Neural cell (in vitro differentiated cells): ENCODE measurements at regions not wholly inside any gene's neighbourhood (a gene's known extent, or its start where the extent isn't known, plus 50 kb on each side); places are given as distances from the start of the nearest gene placed in this dataset.

Experiments
- H2AFZ ChIP-seq: fragments of 200-600, 300-800 bp; sonication (generic), shearing (Covaris generic); 2 replicates; pipeline ENCODE4 v1.6.0; 2014; ENCODE audit warnings: low read depth, mild to moderate bottlenecking, antibody characterized with exemption, low read length, moderate library complexity
- H3F3A ChIP-seq: fragments of 200-600 bp; shearing (Covaris generic); 2 replicates; pipeline ENCODE4 v1.6.1; 2016; ENCODE audit warnings: mild to moderate bottlenecking, moderate library complexity, mixed read lengths, antibody characterized with exemption, low read length; ENCODE audit not compliant: insufficient read depth, poor library complexity, severe bottlenecking
- H3K27ac ChIP-seq: fragments of 200-600, 300-800 bp; sonication (generic), shearing (Covaris generic); 2 replicates; pipeline ENCODE4 v1.5.1; 2014; ENCODE audit warnings: mild to moderate bottlenecking, low read length, moderate library complexity
- H3K27me3 ChIP-seq: fragments of 300-800, 200-600 bp; sonication (generic), shearing (Covaris generic); 2 replicates; pipeline ENCODE4 v1.6.0; 2014; ENCODE audit warnings: mild to moderate bottlenecking, low read depth, low read length, moderate library complexity; ENCODE audit not compliant: insufficient read depth
- H3K36me3 ChIP-seq: fragments of 300-800, 200-600 bp; sonication (generic), shearing (Covaris generic); 2 replicates; pipeline ENCODE4 v1.5.1; 2014; ENCODE audit warnings: mild to moderate bottlenecking, antibody characterized with exemption, low read length, moderate library complexity; ENCODE audit not compliant: insufficient read depth
- H3K4me2 ChIP-seq: fragments of 300-800, 200-600 bp; sonication (generic), shearing (Covaris generic); 2 replicates; pipeline ENCODE4 v1.6.0; 2014; ENCODE audit warnings: mild to moderate bottlenecking, low read length
- H3K4me3 ChIP-seq: fragments of 300-800, 200-600 bp; sonication (generic), shearing (Covaris generic); 2 replicates; pipeline ENCODE4 v1.5.1; 2014; ENCODE audit warnings: mild to moderate bottlenecking, low read length, moderate library complexity
- H3K79me2 ChIP-seq: fragments of 200-600 bp; shearing (Covaris generic); replicated peaks from 2 replicates; pipeline ENCODE4 v1.6.0; 2014; ENCODE audit warnings: mild to moderate bottlenecking, low read length, moderate library complexity; ENCODE audit not compliant: insufficient read depth
- H3K9ac ChIP-seq: fragments of 300-800, 200-600 bp; sonication (generic), shearing (Covaris generic); 2 replicates; pipeline ENCODE4 v1.6.1; 2016; ENCODE audit warnings: mild to moderate bottlenecking, low read length, mixed read lengths
- H3K9me2 ChIP-seq: fragments of 200-600 bp; shearing (Covaris generic); 2 replicates; pipeline ENCODE4 v1.6.1; 2016; ENCODE audit warnings: mild to moderate bottlenecking, low read length, mixed read lengths; ENCODE audit not compliant: insufficient read depth
- H3K9me3 ChIP-seq: fragments of 200-600, 300-800 bp; sonication (generic), shearing (Covaris generic); 2 replicates; pipeline ENCODE4 v1.6.1; 2016; ENCODE audit warnings: mild to moderate bottlenecking, mixed run types, low read length, moderate library complexity, mixed read lengths
- H4K20me1 ChIP-seq: fragments of 200-600 bp; shearing (Covaris generic); 2 replicates; pipeline ENCODE4 v1.6.1; 2016; ENCODE audit warnings: mild to moderate bottlenecking, mixed run types; ENCODE audit not compliant: insufficient read depth
- CTCF ChIP-seq: fragments of 450-650 bp; IDR thresholded peaks from 2 replicates; pipeline ENCODE4 v1.5.1; 2014; ENCODE audit warnings: antibody characterized with exemption, mild to moderate bottlenecking, moderate library complexity; ENCODE audit not compliant: poor library complexity, severe bottlenecking
- EP300 ChIP-seq: fragments of 450-650 bp; conservative IDR thresholded peaks from 2 replicates; pipeline ENCODE4 v1.6.1; 2014; ENCODE audit warnings: antibody characterized with exemption, mild to moderate bottlenecking, moderate library complexity; ENCODE audit not compliant: poor library complexity, severe bottlenecking
- EZH2 ChIP-seq: fragments of 200-600, 300-800 bp; shearing (Covaris generic), sonication (generic); IDR thresholded peaks from 2 replicates; pipeline ENCODE4 v1.6.1; 2014; ENCODE audit warnings: antibody characterized with exemption, low read length, borderline replicate concordance, mild to moderate bottlenecking; ENCODE audit not compliant: insufficient read depth, poor library complexity, severe bottlenecking
- MXI1 ChIP-seq: fragments of 450-650 bp; conservative IDR thresholded peaks from 2 replicates; pipeline ENCODE4 v1.6.1; 2014; ENCODE audit warnings: antibody characterized with exemption, mild to moderate bottlenecking; ENCODE audit not compliant: poor library complexity, severe bottlenecking
- POLR2AphosphoS5 ChIP-seq: IDR thresholded peaks from 2 replicates; pipeline ENCODE4 v1.6.1; 2012
- RAD21 ChIP-seq: fragments of 450-650 bp; conservative IDR thresholded peaks from 2 replicates; pipeline ENCODE4 v1.6.1; 2014; ENCODE audit warnings: antibody characterized with exemption, mild to moderate bottlenecking, moderate library complexity
- REST ChIP-seq: IDR thresholded peaks from 2 replicates; pipeline ENCODE4 v1.6.1; 2012; ENCODE audit warnings: borderline replicate concordance
- SMC3 ChIP-seq: fragments of 450-650 bp; conservative IDR thresholded peaks from 2 replicates; pipeline ENCODE4 v1.6.1; 2014; ENCODE audit warnings: antibody characterized with exemption, mild to moderate bottlenecking, moderate library complexity; ENCODE audit not compliant: poor library complexity
- TAF1 ChIP-seq: IDR thresholded peaks from 2 replicates; pipeline ENCODE4 v1.6.1; 2012; ENCODE audit warnings: low read depth

- Histone ChIP-seq H3K27ac (no peak overlapping the region), H3K9me3 (no peaks in the 10 kb centered on the region), H3K36me3 (no peaks in the 10 kb centered on the region), H3K9ac (no peak overlapping the region), H3K4me3 (no peak overlapping the region), H4K20me1 (no peaks in the 10 kb centered on the region), H3K27me3 (no peaks in the 10 kb centered on the region), H3F3A (no peaks in the 10 kb centered on the region), H3K4me2 (no peak overlapping the region), H3K79me2 (no peaks in the 10 kb centered on the region), H3K9me2 (no peaks in the 10 kb centered on the region), H2AFZ (no peak overlapping the region)
- TF ChIP-seq MXI1 (no peak), EZH2 (no peak), TAF1 (no peak), CTCF (no peak), RAD21 (no peak), EP300 (no peak), SMC3 (no peak), POLR2AphosphoS5 (no peak), REST (no peak)
Observed at GRCh38 chr2:129190494-129190893, 789.0 kb upstream of the RAB6C start.

- no peaks in the 10 kb centered on the region for H3K9me3 ChIP-seq
- H3K27me3 ChIP-seq: no peaks in the 10 kb centered on the region
- TF ChIP-seq REST: no peak
- TF ChIP-seq POLR2AphosphoS5: no peak
- H3K79me2 ChIP-seq: no peaks in the 10 kb centered on the region
- no peaks in the 10 kb centered on the region for H4K20me1 ChIP-seq
- H3K27ac ChIP-seq: no peak overlapping the region
- no peaks in the 10 kb centered on the region for H3K9me2 ChIP-seq
- no peak overlapping the region for H3K4me3 ChIP-seq
- H3K9ac ChIP-seq: no peak overlapping the region
- H3K4me2 ChIP-seq: no peak overlapping the region
- no peaks in the 10 kb centered on the region for H3K36me3 ChIP-seq
- H2AFZ ChIP-seq: no peak overlapping the region
- H3F3A ChIP-seq: no peaks in the 10 kb centered on the region
Observed at GRCh38 chr2:129191530-129191929, 787.9 kb upstream of the RAB6C start.
